HG03108 (cell line): ENCODE measurements at regions not wholly inside any gene's neighbourhood (a gene's known extent, or its start where the extent isn't known, plus 50 kb on each side); places are given as distances from the start of the nearest gene placed in this dataset.
"Not testable (repeated sequence)": the region's sequence is repeated elsewhere in the genome, so short reads cannot be mapped to it uniquely, and the experiment has no call there.

Experiments
- ATAC-seq: cut with Tn5 transposase; IDR thresholded peaks from one replicate; pipeline ENCODE4 v1.9.1; 2021; ENCODE audit warnings: moderate library complexity; ENCODE audit not compliant: unreplicated experiment

GRCh38 chr1:30084909-30085571 lies 638.3 kb downstream of the MATN1 start:
- no peak for ATAC-seq

- no peak for ATAC-seq
Observed at GRCh38 chr1:30083800-30084464, 639.5 kb downstream of the MATN1 start.

GRCh38 chr1:30081379-30082102 lies 641.8 kb downstream of the MATN1 start:
- ATAC-seq, result no peak

GRCh38 chr1:30075916-30076315 lies 647.5 kb downstream of the MATN1 start:
- not testable (repeated sequence) for ATAC-seq

GRCh38 chr1:30068787-30069472 lies 654.5 kb downstream of the MATN1 start:
- ATAC-seq, result no peak

- ATAC-seq, result no peak
Observed at GRCh38 chr1:30064547-30064946, 658.8 kb downstream of the MATN1 start.

GRCh38 chr1:30063621-30064280 lies 659.6 kb downstream of the MATN1 start:
- no peak for ATAC-seq

- ATAC-seq, result no peak
Observed at GRCh38 chr1:30061292-30062220, 661.8 kb downstream of the MATN1 start.

- ATAC-seq, result no peak
Observed at GRCh38 chr1:30060738-30061137, 662.6 kb downstream of the MATN1 start.

- no peak for ATAC-seq
Observed at GRCh38 chr1:30058970-30059369, 664.4 kb downstream of the MATN1 start.

- ATAC-seq, result no peak
Observed at GRCh38 chr1:30054126-30054525, 669.3 kb downstream of the MATN1 start.

- no peak for ATAC-seq
Observed at GRCh38 chr1:30052178-30052577, 671.2 kb downstream of the MATN1 start.

GRCh38 chr1:30051777-30052176 lies 671.6 kb downstream of the MATN1 start:
- ATAC-seq, result no peak

- ATAC-seq, result no peak
Observed at GRCh38 chr1:30049748-30050296, 673.6 kb downstream of the MATN1 start.

GRCh38 chr1:30048905-30049304 lies 674.5 kb downstream of the MATN1 start:
- ATAC-seq, result no peak

GRCh38 chr1:30047576-30047975 lies 675.8 kb downstream of the MATN1 start:
- ATAC-seq, result no peak

GRCh38 chr1:30046751-30047150 lies 676.6 kb downstream of the MATN1 start:
- ATAC-seq, result no peak

GRCh38 chr1:30045304-30046090 lies 677.9 kb downstream of the MATN1 start:
- no peak for ATAC-seq

GRCh38 chr1:30044656-30045144 lies 678.7 kb downstream of the MATN1 start:
- no peak for ATAC-seq
